H9 (cell line): ENCODE measurements at regions not wholly inside any gene's neighbourhood (a gene's known extent, or its start where the extent isn't known, plus 50 kb on each side); places are given as distances from the start of the nearest gene placed in this dataset.

ENCODE experiments used
- DNase-seq: peaks from one replicate; pipeline ENCODE4 v3.0.0-alpha.2; 2017
- H2AFZ ChIP-seq: one replicate; pipeline ENCODE4 v1.6.1; 2013; ENCODE audit warnings: mild to moderate bottlenecking, low read length, control low read depth, moderate library complexity
- H2AK5ac ChIP-seq: 2 replicates; pipeline ENCODE4 v1.6.1; 2013; ENCODE audit warnings: low read length, control low read depth, mixed read lengths; ENCODE audit not compliant: insufficient read length
- H2BK120ac ChIP-seq: one replicate; pipeline ENCODE4 v1.6.1; 2013; ENCODE audit warnings: low read depth, mild to moderate bottlenecking, low read length, control low read depth, inconsistent platforms; ENCODE audit not compliant: poor library complexity, severe bottlenecking
- H2BK12ac ChIP-seq: 2 replicates; pipeline ENCODE4 v1.6.1; 2013; ENCODE audit warnings: low read length, control low read depth, mixed read lengths, low read depth; ENCODE audit not compliant: insufficient read length
- H2BK15ac ChIP-seq: 2 replicates; pipeline ENCODE4 v1.6.1; 2013; ENCODE audit warnings: low read depth, low read length, control low read depth
- H2BK20ac ChIP-seq: one replicate; pipeline ENCODE4 v1.6.1; 2013; ENCODE audit warnings: low read depth, mild to moderate bottlenecking, low read length, control low read depth, inconsistent platforms; ENCODE audit not compliant: poor library complexity, severe bottlenecking
- H2BK5ac ChIP-seq: 2 replicates; pipeline ENCODE4 v1.6.1; 2013; ENCODE audit warnings: low read length, control low read depth, mixed read lengths; ENCODE audit not compliant: insufficient read length
- H3K14ac ChIP-seq: 2 replicates; pipeline ENCODE4 v1.6.1; 2013; ENCODE audit warnings: low read length, control low read depth; ENCODE audit not compliant: insufficient read depth
- H3K18ac ChIP-seq: 2 replicates; pipeline ENCODE4 v1.6.1; 2013; ENCODE audit warnings: low read depth, mild to moderate bottlenecking, mixed read lengths, low read length, control low read depth; ENCODE audit not compliant: insufficient read length
- H3K23ac ChIP-seq: 2 replicates; pipeline ENCODE4 v1.6.1; 2013; ENCODE audit warnings: low read length, control low read depth, mixed read lengths, low read depth; ENCODE audit not compliant: insufficient read length
- H3K23me2 ChIP-seq: 2 replicates; pipeline ENCODE4 v1.6.1; 2013; ENCODE audit warnings: low read depth, mild to moderate bottlenecking, mixed read lengths, low read length, control low read depth; ENCODE audit not compliant: insufficient read length, poor library complexity, severe bottlenecking
- H3K27ac ChIP-seq: 2 replicates; pipeline ENCODE4 v1.5.1; 2013; ENCODE audit warnings: low read length, control low read depth, mixed read lengths, low read depth; ENCODE audit not compliant: insufficient read length
- H3K27me3 ChIP-seq: 2 replicates; pipeline ENCODE4 v1.6.1; 2013; ENCODE audit warnings: low read length, control low read depth, inconsistent platforms; ENCODE audit not compliant: insufficient read depth
- H3K4ac ChIP-seq: 2 replicates; pipeline ENCODE4 v1.6.1; 2013; ENCODE audit warnings: low read depth, mild to moderate bottlenecking, control low read depth, inconsistent platforms, low read length, moderate library complexity
- H3K4me1 ChIP-seq: 2 replicates; pipeline ENCODE4 v1.6.1; 2013; ENCODE audit warnings: low read length, control low read depth, inconsistent platforms; ENCODE audit not compliant: insufficient read depth
- H3K4me2 ChIP-seq: 2 replicates; pipeline ENCODE4 v1.6.1; 2013; ENCODE audit warnings: low read length, control low read depth, mixed read lengths; ENCODE audit not compliant: insufficient read length, insufficient read depth
- H3K56ac ChIP-seq: 2 replicates; pipeline ENCODE4 v1.6.1; 2013; ENCODE audit warnings: low read depth, mild to moderate bottlenecking, mixed read lengths, low read length, control low read depth; ENCODE audit not compliant: insufficient read length
- H3K79me1 ChIP-seq: 2 replicates; pipeline ENCODE4 v1.6.1; 2013; ENCODE audit warnings: low read depth, mild to moderate bottlenecking, moderate library complexity, low read length, control low read depth, inconsistent platforms; ENCODE audit not compliant: insufficient read depth, poor library complexity, severe bottlenecking
- H3K79me2 ChIP-seq: 2 replicates; pipeline ENCODE4 v1.6.1; 2013; ENCODE audit warnings: low read length, control low read depth, inconsistent platforms; ENCODE audit not compliant: insufficient read depth
- H3K9ac ChIP-seq: 2 replicates; pipeline ENCODE4 v1.6.1; 2013; ENCODE audit warnings: low read length, control low read depth, mixed read lengths; ENCODE audit not compliant: insufficient read length; ENCODE audit errors: extremely low read depth
- H3K9me3 ChIP-seq: one replicate; pipeline ENCODE4 v1.6.1; 2013; ENCODE audit warnings: low read depth, low read length, inconsistent platforms; ENCODE audit not compliant: control insufficient read depth
- H3T11ph ChIP-seq: one replicate; pipeline ENCODE4 v1.6.1; 2013; ENCODE audit warnings: mild to moderate bottlenecking, low read length, control low read depth, inconsistent platforms
- H4K20me1 ChIP-seq: one replicate; pipeline ENCODE4 v1.6.1; 2013; ENCODE audit not compliant: control insufficient read depth, insufficient read length, insufficient read depth
- H4K5ac ChIP-seq: 2 replicates; pipeline ENCODE4 v1.6.1; 2013; ENCODE audit warnings: low read depth, mild to moderate bottlenecking, mixed read lengths, low read length, control low read depth; ENCODE audit not compliant: insufficient read length
- H4K8ac ChIP-seq: replicated peaks from 2 replicates; pipeline ENCODE4 v1.6.1; 2013; ENCODE audit warnings: low read length, control low read depth, mixed read lengths, low read depth; ENCODE audit not compliant: insufficient read length
- H4K91ac ChIP-seq: 2 replicates; pipeline ENCODE4 v1.6.1; 2013; ENCODE audit warnings: low read depth, mild to moderate bottlenecking, moderate library complexity, mixed read lengths, low read length, control low read depth; ENCODE audit not compliant: insufficient read length
- H3K27ac Mint-ChIP-seq, 3 experiments: 2 replicates in 2 of 3; 3 replicates in 1 of 3; pipeline ENCODE4 v1.8.0; 2020 to 2021; ENCODE audit warnings: mixed read lengths in 3 of 3, mild to moderate bottlenecking in 1 of 3, moderate library complexity in 1 of 3
- H3K27me3 Mint-ChIP-seq: 2 replicates; pipeline ENCODE4 v1.8.0; 2021; ENCODE audit warnings: low read depth, mild to moderate bottlenecking, moderate library complexity, mixed read lengths
- H3K36me3 Mint-ChIP-seq, 3 experiments: 2 replicates in 2 of 3; 3 replicates in 1 of 3; pipeline ENCODE4 v1.8.0; 2020 to 2021; ENCODE audit warnings: low read depth in 3 of 3, mixed read lengths in 3 of 3; ENCODE audit not compliant: insufficient read depth in 1 of 3
- H3K4me1 Mint-ChIP-seq, 2 experiments: 2 replicates each; pipeline ENCODE4 v1.8.0; 2020; ENCODE audit warnings: mixed read lengths in 2 of 2
- H3K4me3 Mint-ChIP-seq, 2 experiments: 2 replicates in 1 of 2; 3 replicates in 1 of 2; pipeline ENCODE4 v1.8.0; 2020 to 2021; ENCODE audit warnings: mild to moderate bottlenecking in 2 of 2, mixed read lengths in 2 of 2, moderate library complexity in 1 of 2
- H3K9me3 Mint-ChIP-seq, 2 experiments: 2 replicates in 1 of 2; 3 replicates in 1 of 2; pipeline ENCODE4 v1.8.0; 2020; ENCODE audit warnings: mild to moderate bottlenecking in 2 of 2, mixed read lengths in 2 of 2, moderate library complexity in 1 of 2
- WGBS: extraction: QIAGEN DNeasy Blood & Tissue Kit; methylation state at CpG from one replicate; pipeline ENCODE4 v1.1.7; 2013; ENCODE audit warnings: missing lambda C conversion rate, low lambda C conversion rate, mixed read lengths; ENCODE audit not compliant: insufficient read length; ENCODE audit errors: extremely low coverage; 5-methylcytosine and 5-hydroxymethylcytosine counted together
- TF ChIP-seq, protein P1 (sequence below): fragments of 200-600 bp; sonication (generic); conservative IDR thresholded peaks from 3 replicates; pipeline ENCODE4 v1.8.0; 2021; ENCODE audit warnings: antibody characterized with exemption, mild to moderate bottlenecking

DNA sequence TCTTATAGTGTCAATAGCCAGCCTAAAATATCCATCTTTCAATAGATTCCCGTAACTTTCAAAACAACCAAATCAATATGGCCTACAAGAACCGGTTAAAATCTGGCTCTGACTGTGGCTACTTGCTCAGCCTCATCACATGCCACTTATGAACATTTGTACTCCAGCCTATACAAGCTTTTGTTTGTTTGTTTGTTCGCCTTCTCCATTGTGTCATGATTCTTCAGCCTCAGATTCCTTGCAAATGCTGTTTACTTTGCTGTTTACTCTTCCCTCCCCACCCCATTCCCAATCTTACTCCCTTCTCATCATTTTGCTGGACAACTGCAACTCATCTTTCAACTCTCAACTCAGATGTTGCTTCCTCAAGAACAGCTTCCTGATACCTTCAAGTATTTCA, 161.2 kb downstream of the CAPZA3 start:
- WGBS, result no CpG with 5 or more reads among the region's 3 CpGs
- H3K18ac ChIP-seq, result no peak overlapping the region
- H3K56ac ChIP-seq, result no peak overlapping the region
- H3K14ac ChIP-seq, result no peak overlapping the region
- no peaks in the 10 kb centered on the region for H3K27me3 ChIP-seq
- DNase-seq, result no peak
- no peaks in the 10 kb centered on the region for H3K79me1 ChIP-seq
- no peak overlapping the region for H2BK5ac ChIP-seq
- no peak overlapping the region for H3T11ph ChIP-seq
- H4K5ac ChIP-seq, result no peak overlapping the region
- no peak overlapping the region for H2AK5ac ChIP-seq
- no peak overlapping the region for H3K4me3 Mint-ChIP-seq
- H3K36me3 Mint-ChIP-seq, result peaks cover 2 to 16% (median 4%) of the 10 kb centered on the region in 3 experiments; a peak in 6 of 7 replicates
- no peak overlapping the region for H3K27ac ChIP-seq
- H2BK120ac ChIP-seq, result no peak overlapping the region
- no peak overlapping the region for H2BK15ac ChIP-seq
- no peak overlapping the region for H4K8ac ChIP-seq
- no peaks in the 10 kb centered on the region; the same call in 1 of the 2 replicates for H3K27me3 Mint-ChIP-seq
- no peak overlapping the region for H3K9ac ChIP-seq
- H3K23ac ChIP-seq, result no peak overlapping the region
- H3K4ac ChIP-seq, result no peak overlapping the region
- TF ChIP-seq, protein P1, sequence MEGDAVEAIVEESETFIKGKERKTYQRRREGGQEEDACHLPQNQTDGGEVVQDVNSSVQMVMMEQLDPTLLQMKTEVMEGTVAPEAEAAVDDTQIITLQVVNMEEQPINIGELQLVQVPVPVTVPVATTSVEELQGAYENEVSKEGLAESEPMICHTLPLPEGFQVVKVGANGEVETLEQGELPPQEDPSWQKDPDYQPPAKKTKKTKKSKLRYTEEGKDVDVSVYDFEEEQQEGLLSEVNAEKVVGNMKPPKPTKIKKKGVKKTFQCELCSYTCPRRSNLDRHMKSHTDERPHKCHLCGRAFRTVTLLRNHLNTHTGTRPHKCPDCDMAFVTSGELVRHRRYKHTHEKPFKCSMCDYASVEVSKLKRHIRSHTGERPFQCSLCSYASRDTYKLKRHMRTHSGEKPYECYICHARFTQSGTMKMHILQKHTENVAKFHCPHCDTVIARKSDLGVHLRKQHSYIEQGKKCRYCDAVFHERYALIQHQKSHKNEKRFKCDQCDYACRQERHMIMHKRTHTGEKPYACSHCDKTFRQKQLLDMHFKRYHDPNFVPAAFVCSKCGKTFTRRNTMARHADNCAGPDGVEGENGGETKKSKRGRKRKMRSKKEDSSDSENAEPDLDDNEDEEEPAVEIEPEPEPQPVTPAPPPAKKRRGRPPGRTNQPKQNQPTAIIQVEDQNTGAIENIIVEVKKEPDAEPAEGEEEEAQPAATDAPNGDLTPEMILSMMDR, result no peak
- no peaks in the 10 kb centered on the region for H3K9me3 ChIP-seq
- H3K4me1 ChIP-seq, result no peaks in the 10 kb centered on the region; the same call in 1 of the 2 replicates
- H2AFZ ChIP-seq, result no peak overlapping the region
- no peak overlapping the region for H3K4me2 ChIP-seq
- H2BK12ac ChIP-seq, result no peak overlapping the region
- H3K79me2 ChIP-seq, result no peaks in the 10 kb centered on the region
- no peak overlapping the region for H2BK20ac ChIP-seq
- H3K4me1 Mint-ChIP-seq, result peaks cover 24 to 27% of the 10 kb centered on the region in 2 experiments
- no peaks in the 10 kb centered on the region for H4K20me1 ChIP-seq
- H4K91ac ChIP-seq, result no peak overlapping the region
- peaks cover 4 to 7% of the 10 kb centered on the region in 2 experiments; a peak in 3 of 5 replicates for H3K9me3 Mint-ChIP-seq
- H3K23me2 ChIP-seq, result no peaks in the 10 kb centered on the region
- no peak overlapping the region for H3K27ac Mint-ChIP-seq
